ENCODE measurements at regions not wholly inside any gene's neighbourhood (a gene's known extent, or its start where the extent isn't known, plus 50 kb on each side); places are given as distances from the start of the nearest gene placed in this dataset.

GRCh38 chr2:134143568-134143967, 110.3 kb upstream of the MGAT5 start:
- TF ChIP-seq CTCF (conservative IDR thresholded peaks at IDR 0.05; ENCODE audit: low read depth, low read length), result no peak
- TF ChIP-seq EZH2 (IDR thresholded peaks at IDR 0.05; ENCODE audit: borderline replicate concordance, low read depth, low read length, poor library complexity, severe bottlenecking), result no peak

Data from A673 (cell line).